ENCODE measurements at regions not wholly inside any gene's neighbourhood (a gene's known extent, or its start where the extent isn't known, plus 50 kb on each side); places are given as distances from the start of the nearest gene placed in this dataset.

GRCh38 chr2:79355569-79355968 lies 157.3 kb upstream of the CTNNA2 start:
- no peaks in the 10 kb centered on the region for H3K4me1 ChIP-seq (ENCODE audit: control insufficient read depth, insufficient read depth, low read length, poor library complexity, severe bottlenecking)
- no peak overlapping the region for H3K4me3 ChIP-seq (ENCODE audit: extremely low read depth, insufficient read depth, low read length, poor library complexity, severe bottlenecking)
- H3K9me3 ChIP-seq (ENCODE audit: control insufficient read depth, low read length), result peaks cover 6% of the 10 kb centered on the region
- H3K36me3 ChIP-seq (ENCODE audit: control insufficient read depth, insufficient read depth, low read length), result no peaks in the 10 kb centered on the region
- WGBS, 2 experiments (ENCODE audit: insufficient coverage in 2 of 2), result no CpG with 5 or more reads among the region's 1 CpG
- no peak overlapping the region for H3K27ac ChIP-seq (ENCODE audit: low read depth, low read length, severe bottlenecking)

- Histone ChIP-seq H3K27ac (ENCODE audit: low read depth, low read length, severe bottlenecking) (no peak overlapping the region), H3K9me3 (ENCODE audit: control insufficient read depth, low read length) (no peaks in the 10 kb centered on the region), H3K4me3 (ENCODE audit: extremely low read depth, insufficient read depth, low read length, poor library complexity, severe bottlenecking) (no peak overlapping the region), H3K4me1 (ENCODE audit: control insufficient read depth, insufficient read depth, low read length, poor library complexity, severe bottlenecking) (no peaks in the 10 kb centered on the region), H3K36me3 (ENCODE audit: control insufficient read depth, insufficient read depth, low read length) (no peaks in the 10 kb centered on the region)
Measured at GRCh38 chr2:79327460-79327859, 167.9 kb upstream of the REG3A start.

GRCh38 chr2:79320871-79321270 lies 161.3 kb upstream of the REG3A start:
- Histone ChIP-seq H3K9me3 (ENCODE audit: control insufficient read depth, low read length) (no peaks in the 10 kb centered on the region), H3K4me3 (ENCODE audit: extremely low read depth, insufficient read depth, low read length, poor library complexity, severe bottlenecking) (no peak overlapping the region)
- WGBS, 2 experiments (ENCODE audit: insufficient coverage in 2 of 2), result no CpG with 5 or more reads among the region's 1 CpG

GRCh38 chr2:79294994-79295393 lies 135.4 kb upstream of the REG3A start:
- H3K4me3 ChIP-seq (ENCODE audit: extremely low read depth, insufficient read depth, low read length, poor library complexity, severe bottlenecking), result no peak overlapping the region
- 54 to 100% methylated on average over 1 of the region's 2 CpGs for WGBS, 2 experiments (ENCODE audit: insufficient coverage in 2 of 2)
- H3K36me3 ChIP-seq (ENCODE audit: control insufficient read depth, insufficient read depth, low read length), result no peaks in the 10 kb centered on the region
- no peaks in the 10 kb centered on the region for H3K9me3 ChIP-seq (ENCODE audit: control insufficient read depth, low read length)
- no peak overlapping the region for H3K27ac ChIP-seq (ENCODE audit: low read depth, low read length, severe bottlenecking)
- no peaks in the 10 kb centered on the region for H3K4me1 ChIP-seq (ENCODE audit: control insufficient read depth, insufficient read depth, low read length, poor library complexity, severe bottlenecking)

More at GRCh38 chr2:79320871-79321270, 161.3 kb upstream of the REG3A start:
- no peaks in the 10 kb centered on the region for H3K4me1 ChIP-seq (ENCODE audit: control insufficient read depth, insufficient read depth, low read length, poor library complexity, severe bottlenecking)
- H3K36me3 ChIP-seq (ENCODE audit: control insufficient read depth, insufficient read depth, low read length), result no peaks in the 10 kb centered on the region
- H3K27ac ChIP-seq (ENCODE audit: low read depth, low read length, severe bottlenecking), result no peak overlapping the region

GRCh38 chr2:79292958-79293315 lies 133.4 kb upstream of the REG3A start:
- Histone ChIP-seq H3K27ac (ENCODE audit: low read depth, low read length, severe bottlenecking) (no peak overlapping the region), H3K4me1 (ENCODE audit: control insufficient read depth, insufficient read depth, low read length, poor library complexity, severe bottlenecking) (no peaks in the 10 kb centered on the region), H3K4me3 (ENCODE audit: extremely low read depth, insufficient read depth, low read length, poor library complexity, severe bottlenecking) (no peak overlapping the region), H3K36me3 (ENCODE audit: control insufficient read depth, insufficient read depth, low read length) (no peaks in the 10 kb centered on the region), H3K9me3 (ENCODE audit: control insufficient read depth, low read length) (no peaks in the 10 kb centered on the region)
- 83 to 100% methylated on average over 1 of the region's 1 CpG for WGBS, 2 experiments (ENCODE audit: insufficient coverage in 2 of 2)

- no peaks in the 10 kb centered on the region for H3K36me3 ChIP-seq (ENCODE audit: control insufficient read depth, insufficient read depth, low read length)
- no peaks in the 10 kb centered on the region for H3K9me3 ChIP-seq (ENCODE audit: control insufficient read depth, low read length)
- no peaks in the 10 kb centered on the region for H3K4me1 ChIP-seq (ENCODE audit: control insufficient read depth, insufficient read depth, low read length, poor library complexity, severe bottlenecking)
- no peak overlapping the region for H3K4me3 ChIP-seq (ENCODE audit: extremely low read depth, insufficient read depth, low read length, poor library complexity, severe bottlenecking)
- no peak overlapping the region for H3K27ac ChIP-seq (ENCODE audit: low read depth, low read length, severe bottlenecking)
- WGBS, 2 experiments (ENCODE audit: insufficient coverage in 2 of 2), result 78% methylated on average over 1 of the region's 1 CpG; no CpG with 5 or more reads in 1 of the 2 experiments
Measured at GRCh38 chr2:79292239-79292957, 132.8 kb upstream of the REG3A start.

GRCh38 chr2:79275863-79276262 lies 116.3 kb upstream of the REG3A start:
- no peaks in the 10 kb centered on the region for H3K9me3 ChIP-seq (ENCODE audit: control insufficient read depth, low read length)
- H3K4me3 ChIP-seq (ENCODE audit: extremely low read depth, insufficient read depth, low read length, poor library complexity, severe bottlenecking), result no peak overlapping the region
- 84 to 100% methylated on average over 2 of the region's 3 CpGs for WGBS, 2 experiments (ENCODE audit: insufficient coverage in 2 of 2)
- no peaks in the 10 kb centered on the region for H3K36me3 ChIP-seq (ENCODE audit: control insufficient read depth, insufficient read depth, low read length)
- H3K27ac ChIP-seq (ENCODE audit: low read depth, low read length, severe bottlenecking), result no peak overlapping the region
- no peaks in the 10 kb centered on the region for H3K4me1 ChIP-seq (ENCODE audit: control insufficient read depth, insufficient read depth, low read length, poor library complexity, severe bottlenecking)

GRCh38 chr2:79275197-79275596 lies 115.6 kb upstream of the REG3A start:
- H3K9me3 ChIP-seq (ENCODE audit: control insufficient read depth, low read length), result no peaks in the 10 kb centered on the region
- WGBS, 2 experiments (ENCODE audit: insufficient coverage in 2 of 2), result no CpG with 5 or more reads among the region's 2 CpGs
- H3K4me3 ChIP-seq (ENCODE audit: extremely low read depth, insufficient read depth, low read length, poor library complexity, severe bottlenecking), result no peak overlapping the region
- no peak overlapping the region for H3K27ac ChIP-seq (ENCODE audit: low read depth, low read length, severe bottlenecking)
- H3K4me1 ChIP-seq (ENCODE audit: control insufficient read depth, insufficient read depth, low read length, poor library complexity, severe bottlenecking), result no peaks in the 10 kb centered on the region
- H3K36me3 ChIP-seq (ENCODE audit: control insufficient read depth, insufficient read depth, low read length), result no peaks in the 10 kb centered on the region

- H3K4me1 ChIP-seq (ENCODE audit: control insufficient read depth, insufficient read depth, low read length, poor library complexity, severe bottlenecking), result no peaks in the 10 kb centered on the region
- no peak overlapping the region for H3K4me3 ChIP-seq (ENCODE audit: extremely low read depth, insufficient read depth, low read length, poor library complexity, severe bottlenecking)
- no peak overlapping the region for H3K27ac ChIP-seq (ENCODE audit: low read depth, low read length, severe bottlenecking)
- H3K36me3 ChIP-seq (ENCODE audit: control insufficient read depth, insufficient read depth, low read length), result no peaks in the 10 kb centered on the region
- no peaks in the 10 kb centered on the region for H3K9me3 ChIP-seq (ENCODE audit: control insufficient read depth, low read length)
Measured at GRCh38 chr2:79272616-79273015, 113.1 kb upstream of the REG3A start.

GRCh38 chr2:79271456-79271855 lies 111.9 kb upstream of the REG3A start:
- no peaks in the 10 kb centered on the region for H3K4me1 ChIP-seq (ENCODE audit: control insufficient read depth, insufficient read depth, low read length, poor library complexity, severe bottlenecking)
- no peak overlapping the region for H3K4me3 ChIP-seq (ENCODE audit: extremely low read depth, insufficient read depth, low read length, poor library complexity, severe bottlenecking)
- no peaks in the 10 kb centered on the region for H3K36me3 ChIP-seq (ENCODE audit: control insufficient read depth, insufficient read depth, low read length)
- no peak overlapping the region for H3K27ac ChIP-seq (ENCODE audit: low read depth, low read length, severe bottlenecking)
- H3K9me3 ChIP-seq (ENCODE audit: control insufficient read depth, low read length), result no peaks in the 10 kb centered on the region
- WGBS, 2 experiments (ENCODE audit: insufficient coverage in 2 of 2), result 100% methylated on average over 1 of the region's 3 CpGs

- Histone ChIP-seq H3K4me1 (ENCODE audit: control insufficient read depth, insufficient read depth, low read length, poor library complexity, severe bottlenecking) (peaks cover 14% of the 10 kb centered on the region), H3K4me3 (ENCODE audit: extremely low read depth, insufficient read depth, low read length, poor library complexity, severe bottlenecking) (no peak overlapping the region), H3K36me3 (ENCODE audit: control insufficient read depth, insufficient read depth, low read length) (no peaks in the 10 kb centered on the region), H3K27ac (ENCODE audit: low read depth, low read length, severe bottlenecking) (no peak overlapping the region), H3K9me3 (ENCODE audit: control insufficient read depth, low read length) (no peaks in the 10 kb centered on the region)
- WGBS, 2 experiments (ENCODE audit: insufficient coverage in 2 of 2), result 100% methylated on average over 1 of the region's 2 CpGs; no CpG with 5 or more reads in 1 of the 2 experiments
Measured at GRCh38 chr2:79260848-79261247, 101.3 kb upstream of the REG3A start.
